Thoracic aorta (tissue), 2 donors: ENCODE measurements at regions not wholly inside any gene's neighbourhood (a gene's known extent, or its start where the extent isn't known, plus 50 kb on each side); places are given as distances from the start of the nearest gene placed in this dataset.

Experiments used
- ATAC-seq: fragments of 150-250 bp; one replicate; pipeline ENCODE4 v1.8.0; 2017; ENCODE audit warnings: low read depth; ENCODE audit not compliant: insufficient number of reproducible peaks, low FRiP score
- DNase-seq: peaks from one replicate; pipeline ENCODE4 v3.0.0-alpha.2; 2020; ENCODE audit warnings: low spot score
- H3K27ac ChIP-seq, 2 donors: fragments of 200-600 bp; sonication (generic); 1 replicate in 1 of 2; 2 replicates in 1 of 2; pipeline ENCODE4 v1.5.1; 2016; ENCODE audit warnings: mild to moderate bottlenecking in 2 of 2, moderate library complexity in 2 of 2
- H3K27me3 ChIP-seq: fragments of 200-600 bp; sonication (generic); replicated peaks from 2 replicates; pipeline ENCODE4 v1.6.0; 2016; ENCODE audit warnings: mild to moderate bottlenecking; ENCODE audit not compliant: insufficient read depth
- H3K36me3 ChIP-seq: fragments of 200-600 bp; sonication (generic); one replicate; pipeline ENCODE4 v1.5.1; 2016
- H3K4me1 ChIP-seq, 2 donors: fragments of 200-600 bp; sonication (generic); 1 replicate in 1 of 2; 2 replicates in 1 of 2; pipeline versions ENCODE4 v1.5.1 to v1.6.0; 2016; ENCODE audit warnings: low read depth in 2 of 2, mild to moderate bottlenecking in 1 of 2; ENCODE audit not compliant: control insufficient read depth in 1 of 2
- H3K4me3 ChIP-seq: fragments of 200-600 bp; sonication (generic); 2 replicates; pipeline ENCODE4 v1.5.1; 2016; ENCODE audit warnings: mild to moderate bottlenecking
- H3K9me3 ChIP-seq: fragments of 200-600 bp; sonication (generic); 2 replicates; pipeline ENCODE4 v1.5.1; 2016
- TF ChIP-seq, protein P1 (sequence below): fragments of 200-600 bp; sonication (generic); IDR thresholded peaks from one replicate; pipeline ENCODE4 v1.5.1; 2019; ENCODE audit warnings: antibody characterized with exemption

DNA sequence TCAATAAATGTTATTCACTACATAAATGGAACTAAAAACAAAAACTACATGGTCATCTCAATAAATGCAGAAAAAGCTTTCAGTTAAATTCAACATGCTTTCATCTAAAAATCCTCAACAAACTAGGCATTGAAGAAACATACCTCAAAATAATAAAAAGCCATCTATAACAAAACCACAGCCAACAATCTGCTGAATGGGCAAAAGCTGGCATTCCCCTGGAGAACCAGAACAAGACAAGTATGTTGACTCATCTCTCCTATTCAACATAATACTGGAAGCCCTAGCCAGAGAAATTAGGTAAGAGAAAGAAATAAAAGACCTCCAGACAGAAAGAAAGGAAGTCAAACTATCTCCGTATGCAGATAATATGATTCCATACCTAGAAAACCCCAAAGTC, 759.9 kb downstream of the EPHA3 start:
- H3K9me3 ChIP-seq = no peaks in the 10 kb centered on the region
- no peaks in the 10 kb centered on the region for H3K36me3 ChIP-seq
- no peaks in the 10 kb centered on the region for H3K27me3 ChIP-seq
- TF ChIP-seq, protein P1, sequence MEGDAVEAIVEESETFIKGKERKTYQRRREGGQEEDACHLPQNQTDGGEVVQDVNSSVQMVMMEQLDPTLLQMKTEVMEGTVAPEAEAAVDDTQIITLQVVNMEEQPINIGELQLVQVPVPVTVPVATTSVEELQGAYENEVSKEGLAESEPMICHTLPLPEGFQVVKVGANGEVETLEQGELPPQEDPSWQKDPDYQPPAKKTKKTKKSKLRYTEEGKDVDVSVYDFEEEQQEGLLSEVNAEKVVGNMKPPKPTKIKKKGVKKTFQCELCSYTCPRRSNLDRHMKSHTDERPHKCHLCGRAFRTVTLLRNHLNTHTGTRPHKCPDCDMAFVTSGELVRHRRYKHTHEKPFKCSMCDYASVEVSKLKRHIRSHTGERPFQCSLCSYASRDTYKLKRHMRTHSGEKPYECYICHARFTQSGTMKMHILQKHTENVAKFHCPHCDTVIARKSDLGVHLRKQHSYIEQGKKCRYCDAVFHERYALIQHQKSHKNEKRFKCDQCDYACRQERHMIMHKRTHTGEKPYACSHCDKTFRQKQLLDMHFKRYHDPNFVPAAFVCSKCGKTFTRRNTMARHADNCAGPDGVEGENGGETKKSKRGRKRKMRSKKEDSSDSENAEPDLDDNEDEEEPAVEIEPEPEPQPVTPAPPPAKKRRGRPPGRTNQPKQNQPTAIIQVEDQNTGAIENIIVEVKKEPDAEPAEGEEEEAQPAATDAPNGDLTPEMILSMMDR = no peak
- no peak for ATAC-seq
- no peaks in the 10 kb centered on the region for H3K4me1 ChIP-seq
- H3K27ac ChIP-seq = no peak overlapping the region
- H3K4me3 ChIP-seq = no peak overlapping the region
- no peak for DNase-seq

DNA sequence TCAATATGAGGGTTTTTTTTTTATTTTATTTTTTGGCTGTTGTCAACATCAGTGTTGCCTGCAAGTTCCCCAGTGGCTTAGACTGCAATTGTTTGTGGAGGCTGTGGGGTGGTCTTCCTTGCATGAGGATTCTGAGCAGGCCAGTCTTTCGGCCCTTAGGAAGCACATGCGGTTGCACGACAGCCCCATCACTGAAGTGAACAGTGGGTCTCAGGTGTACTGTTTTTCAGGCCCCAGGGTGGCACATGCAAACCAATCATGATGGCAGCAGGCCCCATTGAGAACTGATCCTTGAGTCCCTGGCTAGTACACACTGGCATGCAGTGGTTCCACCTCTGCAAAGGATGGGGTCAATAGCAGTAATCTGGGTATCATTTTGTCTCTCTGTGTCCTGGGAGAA, 768.7 kb downstream of the EPHA3 start:
- H3K36me3 ChIP-seq = no peaks in the 10 kb centered on the region
- no peaks in the 10 kb centered on the region for H3K27me3 ChIP-seq
- H3K4me3 ChIP-seq = no peak overlapping the region
- ATAC-seq (no peak), DNase-seq (no peak)
- TF ChIP-seq, protein P1 = no peak
- H3K4me1 ChIP-seq = no peaks in the 10 kb centered on the region
- H3K27ac ChIP-seq = no peak overlapping the region
- no peaks in the 10 kb centered on the region for H3K9me3 ChIP-seq

DNA sequence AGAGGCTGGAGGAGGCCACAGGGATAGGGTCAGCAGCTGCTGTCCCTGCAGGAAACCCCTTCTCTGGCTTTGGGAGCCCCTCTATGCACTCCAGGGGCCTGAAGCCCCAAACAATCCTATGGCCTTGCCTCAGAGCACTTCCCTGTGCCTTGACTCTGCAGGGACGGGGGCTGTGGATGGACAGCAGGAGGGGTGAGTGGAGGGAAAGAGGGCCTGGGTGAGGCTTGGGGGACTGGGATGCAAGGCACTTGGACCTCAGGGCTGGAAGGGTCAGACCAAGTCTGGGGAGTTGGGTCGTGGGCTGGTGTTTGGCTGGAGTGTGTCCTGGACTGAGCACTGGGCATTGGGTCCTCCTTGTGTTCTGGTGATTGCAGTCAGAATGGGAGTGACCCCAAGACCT, 769.8 kb downstream of the EPHA3 start:
- ATAC-seq = no peak
- DNase-seq = no peak
- no peaks in the 10 kb centered on the region for H3K27me3 ChIP-seq
- no peak overlapping the region for H3K27ac ChIP-seq
- H3K4me3 ChIP-seq = no peak overlapping the region
- H3K4me1 ChIP-seq = no peaks in the 10 kb centered on the region
- H3K9me3 ChIP-seq = no peaks in the 10 kb centered on the region
- no peaks in the 10 kb centered on the region for H3K36me3 ChIP-seq
- TF ChIP-seq, protein P1 = no peak

DNA sequence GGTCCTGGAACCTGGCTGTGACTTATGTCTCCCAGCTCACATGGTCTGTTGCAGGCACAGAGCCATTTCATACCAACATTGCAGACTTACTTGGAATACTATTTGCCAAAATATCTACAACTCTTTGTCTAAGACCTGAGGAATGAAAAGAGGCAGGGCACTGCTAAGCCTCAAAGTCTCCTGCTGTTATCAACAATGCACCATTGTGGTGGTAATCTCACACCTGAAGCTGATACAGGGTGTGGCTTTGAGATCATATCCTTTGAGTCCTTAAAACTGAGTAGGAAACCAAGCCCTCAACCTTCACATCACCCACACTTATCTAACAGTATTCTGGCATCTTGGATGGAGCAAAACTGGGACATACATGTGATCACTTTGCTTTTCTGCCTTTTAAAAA, 782.0 kb downstream of the EPHA3 start:
- ATAC-seq (no peak), DNase-seq (no peak)
- no peaks in the 10 kb centered on the region for H3K36me3 ChIP-seq
- no peaks in the 10 kb centered on the region for H3K4me1 ChIP-seq
- H3K4me3 ChIP-seq = no peak overlapping the region
- H3K9me3 ChIP-seq = peaks cover 3% of the 10 kb centered on the region
- no peak overlapping the region for H3K27ac ChIP-seq
- no peaks in the 10 kb centered on the region for H3K27me3 ChIP-seq
- TF ChIP-seq, protein P1 = no peak

DNA sequence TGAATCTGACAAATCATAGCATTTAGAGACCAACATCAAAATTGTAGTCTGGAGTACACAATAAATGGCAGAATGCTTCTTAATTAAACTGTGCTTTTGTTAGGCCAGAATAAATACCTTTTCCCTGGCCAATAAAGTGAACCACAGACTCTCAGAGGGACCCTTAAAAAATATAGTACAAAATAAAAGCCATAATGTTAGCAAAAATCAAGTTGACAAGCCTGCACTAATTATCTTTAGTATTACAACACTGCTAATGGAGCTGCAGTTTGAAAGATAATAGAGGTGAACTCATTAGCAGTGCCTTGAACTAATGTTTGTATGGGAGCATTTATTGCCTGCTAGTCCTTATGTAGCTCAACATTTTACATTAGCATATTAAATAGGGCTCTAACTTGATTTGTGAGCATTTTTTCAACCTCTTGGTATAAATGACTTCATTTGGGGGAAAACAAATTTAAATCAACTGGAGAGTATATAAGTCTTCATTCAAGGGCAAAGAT, 801.3 kb downstream of the EPHA3 start:
- Histone ChIP-seq H3K4me1 (no peaks in the 10 kb centered on the region), H3K4me3 (no peak overlapping the region), H3K36me3 (no peaks in the 10 kb centered on the region), H3K27ac (no peak overlapping the region), H3K9me3 (no peaks in the 10 kb centered on the region), H3K27me3 (no peaks in the 10 kb centered on the region)
- no peak for DNase-seq
- TF ChIP-seq, protein P1 = no peak
- no peak for ATAC-seq
